TTC549 (cell line): ENCODE measurements at regions not wholly inside any gene's neighbourhood (a gene's known extent, or its start where the extent isn't known, plus 50 kb on each side); places are given as distances from the start of the nearest gene placed in this dataset.

Source experiments
- FAIRE-seq: peaks from 2 replicates; lab custom pipeline; 2012; peaks lifted over from hg19 to GRCh38; lab: Jason Lieb, UNC

DNA sequence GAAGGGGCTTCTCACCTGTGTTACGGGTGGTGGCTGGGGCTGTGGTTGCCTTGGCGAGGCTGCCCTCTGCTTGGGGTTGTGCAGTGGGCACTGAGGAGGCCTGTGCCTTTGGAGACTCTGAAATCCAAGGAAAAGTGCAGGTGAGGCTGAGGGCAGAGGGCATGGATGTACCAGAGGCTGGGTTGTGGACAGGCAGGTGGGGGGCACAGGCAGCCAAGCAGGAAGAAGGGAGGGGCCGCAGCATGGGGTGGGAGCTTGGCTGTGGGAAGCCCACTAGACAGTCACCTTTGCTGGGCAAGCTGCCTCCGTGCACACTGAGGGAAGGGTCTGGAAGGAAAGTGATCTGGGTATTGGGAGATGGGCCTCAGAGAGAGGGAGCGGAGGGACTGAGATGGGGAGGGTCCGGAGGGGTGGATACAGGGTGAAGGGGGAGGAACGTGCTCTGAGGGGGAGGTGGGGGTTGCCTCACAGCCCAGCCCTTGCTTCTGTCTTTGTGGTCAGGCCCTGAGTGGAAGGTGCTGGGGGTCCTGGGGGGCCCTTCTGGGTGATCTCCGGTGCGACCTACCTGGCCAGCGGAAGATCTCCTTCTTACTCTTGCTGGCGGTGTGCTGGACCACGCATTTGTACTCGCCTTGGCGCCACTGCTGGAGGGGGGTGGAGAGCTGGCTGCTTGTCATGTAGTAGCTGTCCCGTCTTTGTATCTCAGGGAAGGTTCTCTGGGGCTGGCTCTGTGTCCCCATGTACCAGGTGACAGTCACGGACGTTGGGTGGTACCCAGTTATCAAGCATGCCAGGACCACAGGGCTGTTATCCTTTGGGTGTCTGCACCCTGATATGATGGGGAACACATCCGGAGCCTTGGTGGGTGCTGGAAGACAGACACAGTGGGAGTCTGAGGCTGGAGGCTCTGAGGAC, 318.7 kb downstream of the TMEM121 start:
- FAIRE-seq = no peak

DNA sequence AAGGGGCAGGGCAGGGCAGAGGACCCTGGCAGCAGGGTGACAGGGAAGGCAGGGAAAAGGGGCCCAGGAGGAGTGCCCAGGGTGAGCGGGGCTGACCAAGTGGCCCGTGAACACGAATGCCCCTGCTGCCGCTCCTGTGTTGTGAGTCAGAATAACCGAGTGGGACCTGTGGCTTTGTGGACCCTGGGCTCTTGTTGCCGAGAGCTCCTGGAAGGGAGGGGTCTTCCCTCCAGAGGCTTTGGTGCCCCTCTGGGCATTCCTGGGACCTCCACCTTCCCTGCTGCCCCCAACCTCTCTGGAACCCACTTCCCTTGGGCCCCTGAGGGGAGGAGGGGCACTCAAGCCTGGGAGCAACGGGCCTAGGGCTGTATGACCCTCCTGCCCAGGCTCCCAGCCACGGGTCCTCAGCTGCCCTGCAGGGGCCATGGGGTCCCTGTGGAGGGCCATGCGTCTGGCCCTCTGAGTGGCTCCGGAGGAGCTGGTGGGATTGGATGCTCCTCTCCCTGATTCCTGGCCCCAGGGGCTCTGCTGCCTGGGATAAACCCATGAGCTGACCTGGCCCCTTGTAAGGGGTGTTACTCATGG, 319.4 kb downstream of the TMEM121 start:
- no peak for FAIRE-seq

GRCh38 chr14:105846312-105846711, 319.9 kb downstream of the TMEM121 start:
- no peak for FAIRE-seq

DNA sequence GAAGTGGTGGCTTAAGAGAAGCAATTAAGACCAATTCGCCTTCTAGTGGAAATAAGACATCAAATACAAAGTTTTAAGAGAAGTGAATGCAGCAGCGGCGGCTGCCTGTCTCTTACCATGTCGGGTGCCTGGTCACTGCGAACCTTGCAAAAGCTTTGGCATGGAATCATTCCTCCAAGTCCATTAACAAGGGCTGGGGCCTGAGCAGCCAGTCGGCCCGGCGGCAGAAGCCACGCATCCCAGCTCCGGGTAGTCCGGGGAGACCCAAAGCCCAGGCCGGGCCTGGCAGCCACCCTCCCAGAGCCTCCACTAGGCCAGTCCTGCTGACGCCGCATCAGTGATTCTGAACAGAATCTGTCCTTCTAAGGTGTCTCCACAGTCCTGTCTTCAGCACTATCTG, 321.0 kb downstream of the TMEM121 start:
- no peak for FAIRE-seq

- no peak for FAIRE-seq
Measured at GRCh38 chr14:105848570-105848969, 322.2 kb downstream of the TMEM121 start.

DNA sequence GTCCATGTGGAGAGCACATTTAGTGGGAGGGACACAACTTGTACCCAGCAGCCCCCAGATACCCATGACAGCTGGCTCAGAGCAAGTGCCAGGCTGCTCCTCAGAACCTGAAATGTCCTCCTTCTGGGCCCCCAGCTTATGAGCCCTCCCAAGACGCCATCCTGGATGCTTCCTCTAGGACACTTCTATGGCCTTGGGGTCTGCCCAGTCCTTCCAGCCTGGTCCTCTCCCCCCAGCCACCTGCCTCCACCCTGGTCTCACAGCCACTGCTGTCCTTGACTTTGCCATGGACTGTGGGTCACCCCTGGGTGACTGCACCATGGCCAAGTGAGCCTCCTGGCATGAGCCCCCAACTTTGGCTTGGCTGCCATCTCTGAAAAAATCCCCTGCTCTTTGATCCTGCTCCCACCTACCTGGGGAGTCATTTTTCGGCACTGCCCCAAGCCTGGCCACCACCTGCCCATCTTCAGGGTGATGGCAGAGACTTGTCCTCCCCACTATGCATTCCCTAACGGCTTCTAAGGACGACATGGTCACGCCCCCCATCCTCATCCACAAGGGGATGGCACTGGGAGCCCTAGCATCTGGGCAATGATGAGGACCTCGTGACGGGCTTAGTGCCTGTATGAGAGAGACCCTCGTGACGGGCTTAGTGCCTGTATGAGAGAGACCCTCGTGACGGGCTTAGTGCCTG, 323.7 kb downstream of the TMEM121 start:
- no peak for FAIRE-seq

- FAIRE-seq = no peak
Measured at GRCh38 chr14:105850853-105851581, 324.6 kb downstream of the TMEM121 start.

GRCh38 chr14:105851716-105852377, 325.5 kb downstream of the TMEM121 start:
- no peak for FAIRE-seq

GRCh38 chr14:105852378-105853088, 326.1 kb downstream of the TMEM121 start:
- no peak for FAIRE-seq

GRCh38 chr14:105853089-105853906, 326.9 kb downstream of the TMEM121 start:
- FAIRE-seq = no peak

DNA sequence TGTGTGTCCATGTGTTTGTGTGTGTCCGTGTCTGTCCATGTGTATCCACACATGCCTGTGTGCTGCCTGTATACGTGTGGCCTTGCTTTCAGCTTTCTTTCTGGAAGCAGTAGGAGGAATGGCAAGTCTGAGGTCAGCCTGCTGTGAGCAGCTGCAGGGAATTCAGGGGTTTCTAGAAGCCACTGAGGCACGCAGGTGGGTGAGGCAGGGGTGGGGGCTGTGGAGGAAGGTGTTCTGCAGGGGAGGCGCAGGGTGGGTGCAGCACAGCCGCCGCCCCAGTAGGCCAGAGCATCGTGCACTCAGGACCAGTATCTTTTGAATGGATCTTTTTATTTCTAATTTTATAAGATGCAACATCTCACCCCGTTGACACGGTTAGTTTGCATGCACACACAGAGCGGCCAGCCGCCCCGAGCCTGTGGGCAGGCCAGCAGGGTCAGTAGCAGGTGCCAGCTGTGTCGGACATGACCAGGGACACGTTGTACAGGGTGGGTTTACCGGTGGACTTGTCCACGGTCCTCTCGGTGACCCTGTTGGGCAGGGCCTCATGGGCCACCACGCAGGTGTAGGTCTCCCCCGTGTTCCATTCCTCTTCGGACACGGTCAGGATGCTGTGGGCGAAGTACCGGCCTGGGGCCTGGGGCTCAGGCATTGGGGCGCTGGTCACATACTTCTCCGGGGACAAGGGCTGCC, 327.7 kb downstream of the TMEM121 start:
- no peak for FAIRE-seq

GRCh38 chr14:105854600-105855245, 328.3 kb downstream of the TMEM121 start:
- FAIRE-seq = no peak

DNA sequence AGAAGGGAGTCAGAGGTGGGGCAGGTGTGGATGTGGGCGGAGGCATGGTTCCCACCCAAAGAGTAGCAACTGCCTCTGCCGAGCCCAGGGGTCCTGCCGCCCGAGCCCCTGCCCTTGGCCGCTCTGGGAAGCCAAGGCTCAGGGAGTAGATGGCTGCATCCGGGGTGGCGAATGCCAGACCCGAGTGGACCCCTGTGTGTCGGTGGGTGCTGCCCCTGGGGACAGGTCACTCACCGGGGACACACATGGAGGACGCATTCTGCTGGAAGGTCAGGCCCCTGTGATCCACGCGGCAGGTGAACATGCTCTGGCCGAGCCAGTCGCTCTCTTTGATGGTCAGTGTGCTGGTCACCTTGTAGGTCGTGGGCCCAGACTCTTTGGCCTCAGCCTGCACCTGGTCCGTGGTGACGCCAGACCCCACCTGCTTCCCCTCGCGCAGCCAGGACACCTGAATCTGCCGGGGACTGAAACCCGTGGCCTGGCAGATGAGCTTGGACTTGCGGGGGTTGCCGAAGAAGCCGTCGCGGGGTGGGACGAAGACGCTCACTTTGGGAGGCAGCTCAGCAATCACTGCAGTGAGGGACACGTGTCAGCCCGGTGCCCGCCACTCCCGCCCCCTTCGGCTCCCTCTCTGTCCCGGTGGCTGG, 329.0 kb downstream of the TMEM121 start:
- FAIRE-seq = no peak

DNA sequence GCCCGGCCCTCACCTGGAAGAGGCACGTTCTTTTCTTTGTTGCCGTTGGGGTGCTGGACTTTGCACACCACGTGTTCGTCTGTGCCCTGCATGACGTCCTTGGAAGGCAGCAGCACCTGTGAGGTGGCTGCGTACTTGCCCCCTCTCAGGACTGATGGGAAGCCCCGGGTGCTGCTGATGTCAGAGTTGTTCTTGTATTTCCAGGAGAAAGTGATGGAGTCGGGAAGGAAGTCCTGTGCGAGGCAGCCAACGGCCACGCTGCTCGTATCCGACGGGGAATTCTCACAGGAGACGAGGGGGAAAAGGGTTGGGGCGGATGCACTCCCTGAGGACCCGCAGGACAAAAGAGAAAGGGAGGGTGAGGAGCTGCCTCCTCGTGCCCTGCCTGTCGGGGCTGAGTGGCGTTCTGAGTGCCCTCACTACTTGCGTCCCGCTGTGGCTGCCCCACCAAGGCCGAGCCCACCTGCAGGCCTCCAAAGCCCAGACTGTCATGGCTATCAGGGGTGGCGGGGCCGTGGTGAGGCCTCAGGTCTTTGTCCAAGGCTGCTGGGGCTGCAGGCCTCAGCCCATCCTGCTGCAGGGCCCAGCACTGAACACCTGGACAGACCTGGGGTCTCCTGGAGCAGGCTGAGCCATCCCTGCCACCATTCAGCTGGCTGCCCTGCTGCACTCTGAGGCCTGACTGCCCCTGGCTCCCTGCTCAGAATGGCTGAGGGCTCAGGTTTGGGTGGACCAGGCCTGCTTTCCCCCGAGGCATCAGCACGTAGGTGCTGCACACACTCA, 329.7 kb downstream of the TMEM121 start:
- FAIRE-seq = no peak

DNA sequence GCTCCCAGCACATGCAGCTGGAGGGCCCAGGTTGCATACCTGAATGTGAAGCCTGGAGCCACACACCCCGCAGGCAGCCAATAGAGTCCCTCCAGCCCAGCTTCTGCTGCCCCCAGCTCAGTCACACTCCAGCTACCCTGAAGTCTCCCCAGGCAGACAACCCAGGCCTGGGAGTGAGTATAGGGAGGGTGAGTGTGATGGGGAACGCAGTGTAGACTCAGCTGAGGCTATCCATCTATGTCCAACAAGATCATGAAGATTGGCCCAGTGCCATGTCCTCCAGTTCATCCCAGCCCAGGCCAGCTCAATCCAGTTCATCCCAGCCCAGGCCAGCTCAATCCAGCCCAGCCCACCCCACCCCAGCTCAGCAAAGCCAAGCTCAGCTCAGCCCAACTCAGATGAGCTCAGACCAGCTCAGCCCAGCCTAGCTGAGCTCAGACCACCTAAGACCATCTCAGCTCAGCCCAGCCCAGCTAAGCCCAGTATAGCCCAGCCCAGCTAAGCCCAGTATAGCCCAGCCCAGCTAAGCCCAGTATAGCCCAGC, 330.4 kb downstream of the TMEM121 start:
- FAIRE-seq = no peak

DNA sequence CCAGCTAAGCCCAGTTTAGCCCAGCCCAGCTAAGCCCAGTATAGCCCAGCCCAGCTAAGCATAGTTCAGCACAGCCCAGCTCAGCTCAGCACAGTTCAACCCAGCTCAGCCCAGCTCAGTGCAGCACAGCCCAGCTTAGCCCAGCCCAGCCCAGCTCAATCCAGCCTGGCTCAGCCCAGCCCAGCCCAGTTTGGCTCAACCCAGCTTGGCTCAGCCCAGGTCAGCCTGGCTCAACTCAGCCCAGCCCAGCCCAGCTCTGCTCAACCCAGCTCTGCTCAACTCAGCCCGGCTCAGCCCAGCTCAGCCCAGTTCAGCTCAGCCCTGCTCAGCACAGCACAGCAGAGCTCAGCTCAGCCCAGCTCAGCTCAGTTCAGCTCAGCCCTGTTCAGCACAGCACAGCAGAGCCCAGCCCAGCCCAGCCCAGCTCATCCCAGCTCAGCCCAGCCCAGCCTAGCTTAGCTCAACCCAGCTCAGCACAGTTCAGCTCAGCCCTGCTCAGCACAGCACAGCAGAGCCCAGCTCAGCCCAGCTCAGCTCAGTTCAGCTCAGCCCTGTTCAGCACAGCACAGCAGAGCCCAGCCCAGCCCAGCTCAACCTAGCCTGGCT, 330.9 kb downstream of the TMEM121 start:
- FAIRE-seq = no peak
